HepG2 (cell line): ENCODE measurements at regions not wholly inside any gene's neighbourhood (a gene's known extent, or its start where the extent isn't known, plus 50 kb on each side); places are given as distances from the start of the nearest gene placed in this dataset.

Experiments used
- ARID5B ChIP-seq: IDR thresholded peaks from 2 replicates; pipeline ENCODE4 v1.4.0; 2020; ENCODE audit warnings: mild to moderate bottlenecking, missing genetic modification reagents
- ATF1 ChIP-seq: IDR thresholded peaks from 2 replicates; pipeline ENCODE4 v1.6.1; 2016; ENCODE audit warnings: mild to moderate bottlenecking, control low read depth
- ATF2 ChIP-seq: sonication (generic); formaldehyde crosslinking; IDR thresholded peaks from 2 replicates; pipeline ENCODE4 v1.4.0; 2020; ENCODE audit warnings: missing genetic modification reagents
- ATF4 ChIP-seq, 2 experiments: fragments of 450-650 bp in 1 of 2; sonication (generic) in 1 of 2; formaldehyde crosslinking; IDR thresholded peaks; 2 replicates each; pipeline versions ENCODE4 v1.5.0 to v1.8.0; 2020 to 2022; ENCODE audit warnings: mild to moderate bottlenecking in 1 of 2, missing genetic modification reagents in 1 of 2
- ATM ChIP-seq: fragments of 450-650 bp; IDR thresholded peaks from 2 replicates; pipeline ENCODE4 v1.7.1; 2017; ENCODE audit warnings: mild to moderate bottlenecking, borderline replicate concordance
- CEBPB ChIP-seq: IDR thresholded peaks from 2 replicates; pipeline ENCODE4 v1.6.1; 2011; ENCODE audit warnings: low read depth, low read length, improper control_type of control experiment, borderline replicate concordance
- HMG20A ChIP-seq: IDR thresholded peaks from 2 replicates; pipeline ENCODE4 v1.6.1; 2016; ENCODE audit warnings: borderline replicate concordance
- HNF1A ChIP-seq, 2 experiments: sonication (generic) in 1 of 2; formaldehyde crosslinking in 1 of 2; IDR thresholded peaks; 2 replicates each; pipeline versions ENCODE4 v1.4.0 to v1.6.1; 2016 to 2020; ENCODE audit warnings: borderline replicate concordance in 1 of 2, low read depth in 1 of 2, mild to moderate bottlenecking in 1 of 2, missing genetic modification reagents in 1 of 2
- HNF4G ChIP-seq, 2 experiments: sonication (generic) in 1 of 2; formaldehyde crosslinking in 1 of 2; IDR thresholded peaks; 2 replicates each; pipeline versions ENCODE4 v1.4.0 to v1.6.1; 2011 to 2020; ENCODE audit warnings: borderline replicate concordance in 2 of 2, low read depth in 2 of 2, mild to moderate bottlenecking in 2 of 2, low read length in 1 of 2, missing genetic modification reagents in 1 of 2, moderate library complexity in 1 of 2
- HOXA5 ChIP-seq: sonication (generic); formaldehyde crosslinking; IDR thresholded peaks from 2 replicates; pipeline ENCODE4 v1.4.0; 2020; ENCODE audit warnings: missing genetic modification reagents
- IKZF1 ChIP-seq: fragments of 450-650 bp; IDR thresholded peaks from 2 replicates; pipeline ENCODE4 v1.7.1; 2016
- JUND ChIP-seq: sonication (generic); formaldehyde crosslinking; IDR thresholded peaks from 2 replicates; pipeline ENCODE4 v1.8.0; 2022; ENCODE audit warnings: mild to moderate bottlenecking, missing genetic modification reagents
- KDM3A ChIP-seq: IDR thresholded peaks from 2 replicates; pipeline ENCODE4 v1.6.1; 2018; ENCODE audit warnings: low read depth, missing compliant biosample characterization
- RCOR2 ChIP-seq: IDR thresholded peaks from 2 replicates; pipeline ENCODE4 v1.6.1; 2016; ENCODE audit warnings: missing biosample characterization, missing genetic modification reagents
- TBX2 ChIP-seq: sonication (generic); formaldehyde crosslinking; IDR thresholded peaks from 2 replicates; pipeline ENCODE4 v1.5.0; 2020; ENCODE audit warnings: missing genetic modification reagents, mild to moderate bottlenecking, borderline replicate concordance
- THAP11 ChIP-seq: IDR thresholded peaks from 2 replicates; pipeline ENCODE4 v1.6.1; 2016; ENCODE audit warnings: missing biosample characterization, missing genetic modification reagents
- ZNF7 ChIP-seq: IDR thresholded peaks from 2 replicates; pipeline ENCODE4 v1.6.1; 2016; ENCODE audit warnings: missing biosample characterization, missing genetic modification reagents
- ZUFSP ChIP-seq: sonication (generic); formaldehyde crosslinking; IDR thresholded peaks from 2 replicates; pipeline ENCODE4 v1.9.0; 2021; ENCODE audit warnings: missing genetic modification reagents, mild to moderate bottlenecking, borderline replicate concordance

GRCh38 chrX:41022566-41022965, 62.7 kb upstream of the USP9X start (continued):
- TF ChIP-seq TBX2 (CRISPR knock-in tag): no peak
- no peak for TF ChIP-seq ZNF7 (CRISPR knock-in tag)
- TF ChIP-seq ATM: peak; percentile 81; the same call in 1 of the 2 replicates
- TF ChIP-seq HNF1A (IDR thresholded peaks at IDR 0.05; ENCODE audit: low read depth): no peak
- TF ChIP-seq HNF1A (CRISPR knock-in tag; IDR thresholded peaks at IDR 0.05; ENCODE audit: borderline replicate concordance): no peak
- peak; percentile 70; the same call in 1 of the 2 replicates for TF ChIP-seq ATF2 (CRISPR knock-in tag)
- peak; percentile 97 for TF ChIP-seq CEBPB
- peak; percentile 84 for TF ChIP-seq HMG20A (CRISPR knock-in tag)
- no peak for TF ChIP-seq IKZF1
- TF ChIP-seq HOXA5 (CRISPR knock-in tag): peak; percentile 90; the same call in 1 of the 2 replicates
- TF ChIP-seq ATF4 (CRISPR knock-in tag; IDR thresholded peaks at IDR 0.05): peak in 1 of 2 experiments; percentile 85; a peak in 2 of 4 replicates
- TF ChIP-seq HNF4G (IDR thresholded peaks at IDR 0.05; ENCODE audit: borderline replicate concordance, low read depth, low read length): peak; percentile 44; the same call in 1 of the 2 replicates
- TF ChIP-seq HNF4G (CRISPR knock-in tag; IDR thresholded peaks at IDR 0.05; ENCODE audit: borderline replicate concordance, low read depth): no peak
- TF ChIP-seq JUND: peak; percentile 93
- TF ChIP-seq THAP11 (CRISPR knock-in tag): peak; percentile 60
- TF ChIP-seq ARID5B: peak; percentile 86
- TF ChIP-seq KDM3A: 0 out of 2 replicates have a peak, but pooled peaks have one; percentile 41
- TF ChIP-seq ZUFSP: no peak
- 0 out of 2 replicates have a peak, but pooled peaks have one; percentile 22 for TF ChIP-seq ATF1
- 0 out of 2 replicates have a peak, but pooled peaks have one; percentile 45 for TF ChIP-seq RCOR2 (CRISPR knock-in tag)
